22Rv1 (cell line): ENCODE measurements at regions not wholly inside any gene's neighbourhood (a gene's known extent, or its start where the extent isn't known, plus 50 kb on each side); places are given as distances from the start of the nearest gene placed in this dataset.

Experiments used
- CTCF ChIP-seq: fragments of 450-650 bp; IDR thresholded peaks from 2 replicates; pipeline ENCODE4 v1.5.1; 2017; ENCODE audit warnings: mild to moderate bottlenecking
- ZFX ChIP-seq: fragments of 450-650 bp; IDR thresholded peaks from 2 replicates; pipeline ENCODE4 v1.6.1; 2017; ENCODE audit warnings: antibody characterized with exemption, borderline replicate concordance

DNA sequence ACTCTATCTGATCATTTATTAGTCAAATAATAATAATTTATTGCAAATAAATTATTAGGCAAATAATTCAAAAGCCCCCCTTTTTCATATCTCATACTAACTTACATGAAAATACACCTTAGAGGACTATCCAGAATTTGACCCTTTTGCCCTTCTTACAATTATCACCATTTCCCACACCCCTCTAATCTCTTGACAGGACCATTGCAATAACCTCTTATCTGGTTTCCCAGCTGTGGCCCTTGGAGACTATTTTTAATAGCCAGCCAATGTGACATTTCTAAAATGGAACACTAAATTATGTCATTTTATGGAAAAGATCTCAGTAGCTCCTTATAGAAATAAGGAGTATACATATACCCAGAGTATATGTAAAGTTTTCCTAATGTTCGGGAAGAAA, 588.4 kb upstream of the COX7C start:
- TF ChIP-seq CTCF: no peak
- no peak for TF ChIP-seq ZFX
